Endothelial cell of umbilical vein (primary cell): ENCODE measurements at regions not wholly inside any gene's neighbourhood (a gene's known extent, or its start where the extent isn't known, plus 50 kb on each side); places are given as distances from the start of the nearest gene placed in this dataset.

Experiments
- BruUV-seq: library from RNA; stranded (reverse); fragments of 400-500 nt; replicated peaks from 2 replicates; lab custom pipeline; 2021; lab: Mats Ljungman, UMichigan
- CTCF ChIA-PET: fragments of 300-600, 350-600 bp; sonication (Branson Sonifier 250); formaldehyde crosslinking; loops from one replicate; lab custom pipeline; 2021; ENCODE audit warnings: antibody characterized with exemption, inconsistent platforms; lab: Charles Lee
- POLR2A ChIA-PET: fragments of 300-600, 350-600 bp; sonication (Branson Sonifier 250); formaldehyde crosslinking; loops from one replicate; lab custom pipeline; 2021; ENCODE audit warnings: antibody characterized with exemption, inconsistent platforms; lab: Charles Lee
- DNase-seq: peaks from one replicate; pipeline ENCODE4 v3.0.0-alpha.2; 2011; ENCODE audit warnings: low read depth, low spot score
- FAIRE-seq: peaks from 2 replicates; lab custom pipeline; 2011; peaks lifted over from hg19 to GRCh38; lab: Jason Lieb, UNC
- H2AFZ ChIP-seq: 2 replicates; pipeline ENCODE4 v1.6.0; 2012; ENCODE audit warnings: low read depth, low read length, control low read depth, inconsistent platforms
- H3K27ac ChIP-seq: 2 replicates; pipeline ENCODE4 v1.5.1; 2011; ENCODE audit warnings: low read depth, mild to moderate bottlenecking, control low read depth, low read length, moderate library complexity; ENCODE audit not compliant: insufficient read depth
- H3K27me3 ChIP-seq, 2 experiments: 2 replicates each; pipeline versions ENCODE4 v1.6.0 to v1.6.1; 2011; ENCODE audit warnings: low read length in 2 of 2, mixed read lengths in 1 of 2; ENCODE audit not compliant: control insufficient read depth in 2 of 2, insufficient read depth in 2 of 2
- H3K36me3 ChIP-seq, 2 experiments: 2 replicates in 1 of 2; 3 replicates in 1 of 2; pipeline ENCODE4 v1.5.1; 2011; ENCODE audit warnings: low read length in 2 of 2, mild to moderate bottlenecking in 1 of 2, moderate library complexity in 1 of 2; ENCODE audit not compliant: control insufficient read depth in 2 of 2, insufficient read depth in 2 of 2; ENCODE audit errors: extremely low read depth in 1 of 2
- H3K4me1 ChIP-seq: 3 replicates; pipeline ENCODE4 v1.5.1; 2011; ENCODE audit warnings: mild to moderate bottlenecking, low read length; ENCODE audit not compliant: control insufficient read depth, insufficient read depth; ENCODE audit errors: extremely low read depth
- H3K4me2 ChIP-seq: 2 replicates; pipeline ENCODE4 v1.6.1; 2011; ENCODE audit warnings: low read length, control low read depth, mixed read lengths; ENCODE audit not compliant: insufficient read depth
- H3K4me3 ChIP-seq, 3 experiments: fragments of 200-600 bp in 1 of 3; sonication (generic), shearing (Covaris generic) in 1 of 3; replicated peaks in 1 of 3; 2 replicates each; pipeline ENCODE4 v1.5.1; 2011 to 2016; ENCODE audit warnings: control low read depth in 3 of 3, low read length in 3 of 3, mild to moderate bottlenecking in 2 of 3, inconsistent platforms in 1 of 3, low read depth in 1 of 3, moderate library complexity in 1 of 3; ENCODE audit not compliant: insufficient read depth in 1 of 3
- H3K79me2 ChIP-seq: 2 replicates; pipeline ENCODE4 v1.6.0; 2012; ENCODE audit warnings: low read length, inconsistent platforms; ENCODE audit not compliant: control insufficient read depth, insufficient read depth
- H3K9ac ChIP-seq: replicated peaks from 2 replicates; pipeline ENCODE3; 2011; ENCODE audit warnings: low read length, control low read depth; ENCODE audit not compliant: insufficient read depth; ENCODE audit errors: extremely low read depth
- H3K9me1 ChIP-seq: replicated peaks from 3 replicates; pipeline ENCODE4 v1.6.0; 2011; ENCODE audit warnings: mild to moderate bottlenecking, low read length; ENCODE audit not compliant: control insufficient read depth, insufficient read depth; ENCODE audit errors: extremely low read depth
- H3K9me3 ChIP-seq: replicated peaks from 2 replicates; pipeline ENCODE4 v1.5.1; 2012; ENCODE audit warnings: low read length, inconsistent platforms; ENCODE audit not compliant: control insufficient read depth, insufficient read depth
- H4K20me1 ChIP-seq: replicated peaks from 2 replicates; pipeline ENCODE3; 2011; ENCODE audit warnings: mild to moderate bottlenecking, low read length; ENCODE audit not compliant: control insufficient read depth, insufficient read depth; ENCODE audit errors: extremely low read depth
- EZH2 ChIP-seq: IDR thresholded peaks from 2 replicates; pipeline ENCODE4 v1.6.1; 2012; ENCODE audit warnings: borderline replicate concordance, low read depth, mild to moderate bottlenecking, moderate library complexity, low read length, inconsistent platforms; ENCODE audit not compliant: severe bottlenecking
- FOS ChIP-seq: IDR thresholded peaks from 2 replicates; pipeline ENCODE4 v1.6.1; 2011; ENCODE audit warnings: mild to moderate bottlenecking, low read length, moderate library complexity, borderline replicate concordance; ENCODE audit not compliant: insufficient read depth
- GATA2 ChIP-seq: IDR thresholded peaks from 2 replicates; pipeline ENCODE4 v1.7.0; 2011; ENCODE audit warnings: low read depth, mild to moderate bottlenecking, moderate library complexity, mixed read lengths, low read length; ENCODE audit not compliant: insufficient read length, insufficient read depth
- JUN ChIP-seq: IDR thresholded peaks from 2 replicates; pipeline ENCODE4 v1.6.1; 2011; ENCODE audit warnings: borderline replicate concordance, low read depth; ENCODE audit not compliant: insufficient read length, insufficient read depth
- MYC ChIP-seq: IDR thresholded peaks from one replicate; pipeline ENCODE4 v1.6.1; 2011; ENCODE audit warnings: mild to moderate bottlenecking, low read depth, low read length
- POLR2A ChIP-seq: IDR thresholded peaks from 2 replicates; pipeline ENCODE4 v1.6.1; 2012; ENCODE audit warnings: low read depth, mild to moderate bottlenecking, control low read depth, low read length
- POLR2AphosphoS5 ChIP-seq: IDR thresholded peaks from 2 replicates; pipeline ENCODE4 v1.6.1; 2012; ENCODE audit warnings: low read depth, mild to moderate bottlenecking, control low read depth, low read length, moderate library complexity; ENCODE audit not compliant: insufficient read depth
- dilution Hi-C: fragments of 300-500 bp; cut with MboI; formaldehyde crosslinking; loops from one replicate; pipeline ENCODE4 v1.15.0; 2019; ENCODE audit warnings: low sequenced_read_pairs; ENCODE audit not compliant: extremely low pct_ligation_motif_present
- intact Hi-C: fragments of 100-400 bp; cut with micrococcal nuclease; formaldehyde crosslinking; loops from one replicate; pipeline ENCODE4 v1.10.0; 2022
- TF ChIP-seq, protein P1 (sequence below), 2 donors: IDR thresholded peaks; 1 replicate in 1 of 2; 2 replicates in 1 of 2; pipeline ENCODE4 v1.5.1; 2011; ENCODE audit warnings: low read length in 2 of 2, mild to moderate bottlenecking in 2 of 2, moderate library complexity in 2 of 2, control low read depth in 1 of 2, inconsistent platforms in 1 of 2, low read depth in 1 of 2; ENCODE audit not compliant: insufficient read depth in 1 of 2; ENCODE audit errors: extremely low read depth in 1 of 2
- TF ChIP-seq, protein P2 (sequence below): IDR thresholded peaks from 2 replicates; pipeline ENCODE4 v1.6.1; 2011; ENCODE audit not compliant: insufficient read depth, insufficient read length

GRCh38 chr1:239757716-239758115, 334.0 kb upstream of the FMN2 start:
- ChIA-PET CTCF (no interaction called here), POLR2A (no interaction called here)
- FAIRE-seq: no peak
- no peak overlapping the region for H3K9ac ChIP-seq
- no peaks in the 10 kb centered on the region for H3K4me1 ChIP-seq
- DNase-seq: no peak
- H2AFZ ChIP-seq: no peak overlapping the region
- BruUV-seq: no TSS peak
- no peak overlapping the region for H3K27ac ChIP-seq
- no peak overlapping the region for H3K4me2 ChIP-seq
- no peaks in the 10 kb centered on the region for H4K20me1 ChIP-seq
- intact Hi-C loops: no loop called here
- H3K27me3 ChIP-seq: no peaks in the 10 kb centered on the region
- dilution Hi-C loops: no loop called here
- no peaks in the 10 kb centered on the region for H3K9me3 ChIP-seq
- no peaks in the 10 kb centered on the region for H3K9me1 ChIP-seq
- H3K4me3 ChIP-seq: no peak overlapping the region
- TF ChIP-seq FOS (no peak), MYC (no peak), POLR2A (no peak), JUN (no peak), POLR2AphosphoS5 (no peak), EZH2 (no peak), GATA2 (no peak)
- TF ChIP-seq, protein P1, sequence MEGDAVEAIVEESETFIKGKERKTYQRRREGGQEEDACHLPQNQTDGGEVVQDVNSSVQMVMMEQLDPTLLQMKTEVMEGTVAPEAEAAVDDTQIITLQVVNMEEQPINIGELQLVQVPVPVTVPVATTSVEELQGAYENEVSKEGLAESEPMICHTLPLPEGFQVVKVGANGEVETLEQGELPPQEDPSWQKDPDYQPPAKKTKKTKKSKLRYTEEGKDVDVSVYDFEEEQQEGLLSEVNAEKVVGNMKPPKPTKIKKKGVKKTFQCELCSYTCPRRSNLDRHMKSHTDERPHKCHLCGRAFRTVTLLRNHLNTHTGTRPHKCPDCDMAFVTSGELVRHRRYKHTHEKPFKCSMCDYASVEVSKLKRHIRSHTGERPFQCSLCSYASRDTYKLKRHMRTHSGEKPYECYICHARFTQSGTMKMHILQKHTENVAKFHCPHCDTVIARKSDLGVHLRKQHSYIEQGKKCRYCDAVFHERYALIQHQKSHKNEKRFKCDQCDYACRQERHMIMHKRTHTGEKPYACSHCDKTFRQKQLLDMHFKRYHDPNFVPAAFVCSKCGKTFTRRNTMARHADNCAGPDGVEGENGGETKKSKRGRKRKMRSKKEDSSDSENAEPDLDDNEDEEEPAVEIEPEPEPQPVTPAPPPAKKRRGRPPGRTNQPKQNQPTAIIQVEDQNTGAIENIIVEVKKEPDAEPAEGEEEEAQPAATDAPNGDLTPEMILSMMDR (IDR thresholded peaks at IDR 0.05; ENCODE audit: extremely low read depth in 1 of 2, insufficient read depth in 1 of 2, low read depth in 1 of 2, low read length in 2 of 2): no peak
- TF ChIP-seq, protein P2, sequence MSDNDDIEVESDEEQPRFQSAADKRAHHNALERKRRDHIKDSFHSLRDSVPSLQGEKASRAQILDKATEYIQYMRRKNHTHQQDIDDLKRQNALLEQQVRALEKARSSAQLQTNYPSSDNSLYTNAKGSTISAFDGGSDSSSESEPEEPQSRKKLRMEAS: no peak
- no peaks in the 10 kb centered on the region for H3K36me3 ChIP-seq
- H3K79me2 ChIP-seq: no peaks in the 10 kb centered on the region
